ENCODE measurements at regions not wholly inside any gene's neighbourhood (a gene's known extent, or its start where the extent isn't known, plus 50 kb on each side); places are given as distances from the start of the nearest gene placed in this dataset.

DNA sequence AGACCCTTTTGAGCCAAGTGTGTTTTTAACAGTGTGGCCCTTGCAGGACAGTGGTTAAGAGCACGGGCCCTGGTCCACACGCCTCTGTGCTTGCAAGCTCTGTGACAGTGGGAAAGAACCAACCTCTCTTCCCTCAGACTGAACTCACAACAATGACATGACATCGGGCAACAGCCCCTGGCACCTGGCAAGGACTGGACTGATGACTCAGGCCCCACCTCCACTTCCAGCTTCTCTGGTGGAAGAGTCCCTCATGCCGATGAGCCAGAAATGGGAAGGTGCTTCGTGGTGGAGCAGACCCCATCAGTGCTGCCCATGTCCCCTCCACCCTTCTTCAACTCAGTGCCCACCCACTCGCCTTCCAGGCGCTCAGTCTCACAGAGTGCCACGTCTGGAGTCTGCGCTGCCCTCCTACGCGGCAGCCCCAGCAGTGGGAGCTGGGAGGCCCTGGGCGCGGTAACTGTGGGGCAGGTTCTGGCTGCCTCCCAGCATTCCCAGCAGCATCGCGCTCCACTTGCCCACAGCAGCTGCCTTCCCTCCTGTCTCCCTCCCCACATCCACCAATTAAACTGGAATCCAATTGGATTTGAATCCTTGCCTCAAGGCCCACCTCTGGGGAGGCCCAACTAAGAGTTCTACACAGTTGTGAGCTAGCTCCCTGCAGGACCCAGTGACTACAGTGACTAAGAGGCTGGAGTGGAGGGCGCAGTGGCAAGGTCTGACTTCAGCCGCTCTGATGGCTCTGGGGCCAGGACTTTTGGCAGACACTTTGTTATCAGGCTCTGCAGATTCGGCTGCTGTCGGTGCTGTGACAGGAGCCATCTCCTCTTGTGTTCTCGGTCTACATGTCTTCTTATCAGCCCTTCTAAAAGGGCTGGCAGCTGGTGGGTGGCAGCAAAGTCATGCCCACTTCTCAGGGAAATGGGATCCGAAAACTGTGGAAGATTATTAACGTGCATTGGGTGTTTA, 156.8 kb upstream of the MLN start (continued):
- TF ChIP-seq REST (IDR thresholded peaks at IDR 0.05; ENCODE audit: low read depth) (no peak), EGR1 (IDR thresholded peaks at IDR 0.05; ENCODE audit: low read depth) (no peak), POLR2A (IDR thresholded peaks at IDR 0.05; ENCODE audit: borderline replicate concordance, extremely low read depth, insufficient read depth, insufficient read length) (no peak), RAD21 (IDR thresholded peaks at IDR 0.05; ENCODE audit: low read depth) (no peak), FOSL1 (IDR thresholded peaks at IDR 0.05; ENCODE audit: low read depth) (no peak), ZNF274 (IDR thresholded peaks at IDR 0.05; ENCODE audit: low read depth, low read length) (no peak), JUND (IDR thresholded peaks at IDR 0.05) (no peak), ZFX (IDR thresholded peaks at IDR 0.05) (no peak)
- TF ChIP-seq, protein P1, sequence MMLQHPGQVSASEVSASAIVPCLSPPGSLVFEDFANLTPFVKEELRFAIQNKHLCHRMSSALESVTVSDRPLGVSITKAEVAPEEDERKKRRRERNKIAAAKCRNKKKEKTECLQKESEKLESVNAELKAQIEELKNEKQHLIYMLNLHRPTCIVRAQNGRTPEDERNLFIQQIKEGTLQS (IDR thresholded peaks at IDR 0.05), result no peak

Measured in HCT116 (cell line).